ENCODE measurements at regions not wholly inside any gene's neighbourhood (a gene's known extent, or its start where the extent isn't known, plus 50 kb on each side); places are given as distances from the start of the nearest gene placed in this dataset.

DNA sequence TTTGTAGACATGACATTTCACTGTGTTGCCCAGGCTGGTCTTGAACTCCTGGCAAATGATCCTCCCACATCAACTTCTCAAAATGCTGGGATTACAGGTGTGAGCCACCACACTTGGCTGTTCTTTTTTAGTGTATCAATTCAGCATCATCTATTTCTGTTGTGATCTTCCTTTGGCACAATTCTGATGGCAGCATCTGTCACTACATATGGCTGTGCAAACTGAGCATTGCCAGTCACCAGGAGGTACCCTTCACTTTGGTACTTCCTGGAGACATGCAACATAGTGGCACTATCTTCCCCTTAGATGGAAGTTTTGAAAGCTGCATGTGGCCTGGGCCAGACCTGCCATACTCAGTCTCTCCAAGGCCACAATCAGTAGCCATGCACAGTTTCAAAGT is 467.1 kb upstream of the TMPO start:
- no peak for DNase-seq
- Mint-ChIP-seq H3K4me3 (ENCODE audit: unreplicated experiment) (no peak overlapping the region), H3K9me3 (ENCODE audit: unreplicated experiment) (peaks cover 3% of the 10 kb centered on the region), H3K4me1 (ENCODE audit: low read depth, unreplicated experiment) (no peaks in the 10 kb centered on the region), H3K27me3 (ENCODE audit: unreplicated experiment) (no peaks in the 10 kb centered on the region), H3K36me3 (ENCODE audit: unreplicated experiment) (no peaks in the 10 kb centered on the region), H3K27ac (ENCODE audit: unreplicated experiment) (no peak overlapping the region)
- TF ChIP-seq, protein P1, sequence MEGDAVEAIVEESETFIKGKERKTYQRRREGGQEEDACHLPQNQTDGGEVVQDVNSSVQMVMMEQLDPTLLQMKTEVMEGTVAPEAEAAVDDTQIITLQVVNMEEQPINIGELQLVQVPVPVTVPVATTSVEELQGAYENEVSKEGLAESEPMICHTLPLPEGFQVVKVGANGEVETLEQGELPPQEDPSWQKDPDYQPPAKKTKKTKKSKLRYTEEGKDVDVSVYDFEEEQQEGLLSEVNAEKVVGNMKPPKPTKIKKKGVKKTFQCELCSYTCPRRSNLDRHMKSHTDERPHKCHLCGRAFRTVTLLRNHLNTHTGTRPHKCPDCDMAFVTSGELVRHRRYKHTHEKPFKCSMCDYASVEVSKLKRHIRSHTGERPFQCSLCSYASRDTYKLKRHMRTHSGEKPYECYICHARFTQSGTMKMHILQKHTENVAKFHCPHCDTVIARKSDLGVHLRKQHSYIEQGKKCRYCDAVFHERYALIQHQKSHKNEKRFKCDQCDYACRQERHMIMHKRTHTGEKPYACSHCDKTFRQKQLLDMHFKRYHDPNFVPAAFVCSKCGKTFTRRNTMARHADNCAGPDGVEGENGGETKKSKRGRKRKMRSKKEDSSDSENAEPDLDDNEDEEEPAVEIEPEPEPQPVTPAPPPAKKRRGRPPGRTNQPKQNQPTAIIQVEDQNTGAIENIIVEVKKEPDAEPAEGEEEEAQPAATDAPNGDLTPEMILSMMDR (IDR thresholded peaks at IDR 0.05; ENCODE audit: partially characterized antibody, unreplicated experiment) = no peak

DNA sequence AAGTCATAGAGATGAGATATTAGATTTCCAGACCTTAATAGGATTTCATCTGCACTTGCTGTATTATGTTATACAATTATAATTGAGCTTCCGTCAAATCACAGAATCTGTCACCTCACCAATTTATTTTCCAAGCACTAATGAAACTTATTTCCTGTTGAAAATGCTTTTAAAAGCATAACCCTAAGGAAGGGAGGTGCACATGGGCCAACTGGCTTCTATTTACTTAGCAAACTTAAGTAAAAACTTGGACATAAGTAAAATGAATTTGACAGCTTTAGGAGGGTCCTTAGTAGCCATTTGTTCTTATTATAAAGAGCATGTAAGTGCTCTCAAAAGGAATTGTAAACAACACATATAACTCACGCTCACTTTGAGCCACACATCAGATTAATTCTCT is 462.2 kb upstream of the TMPO start:
- TF ChIP-seq, protein P1 (IDR thresholded peaks at IDR 0.05; ENCODE audit: partially characterized antibody, unreplicated experiment) = no peak
- Mint-ChIP-seq H3K4me1 (ENCODE audit: low read depth, unreplicated experiment) (no peaks in the 10 kb centered on the region), H3K27ac (ENCODE audit: unreplicated experiment) (no peak overlapping the region)

GRCh38 chr12:98057701-98058100 is 457.7 kb upstream of the TMPO start:
- no peaks in the 10 kb centered on the region for H3K36me3 Mint-ChIP-seq (ENCODE audit: unreplicated experiment)
- no peaks in the 10 kb centered on the region for H3K4me1 Mint-ChIP-seq (ENCODE audit: low read depth, unreplicated experiment)
- TF ChIP-seq, protein P1 (IDR thresholded peaks at IDR 0.05; ENCODE audit: partially characterized antibody, unreplicated experiment) = no peak
- no peak for DNase-seq
- H3K4me3 Mint-ChIP-seq (ENCODE audit: unreplicated experiment) = no peak overlapping the region
- no peaks in the 10 kb centered on the region for H3K27me3 Mint-ChIP-seq (ENCODE audit: unreplicated experiment)
- no peak overlapping the region for H3K27ac Mint-ChIP-seq (ENCODE audit: unreplicated experiment)
- H3K9me3 Mint-ChIP-seq (ENCODE audit: unreplicated experiment) = no peaks in the 10 kb centered on the region

More for the DNA sequence above, 462.2 kb upstream of the TMPO start:
- no peaks in the 10 kb centered on the region for H3K36me3 Mint-ChIP-seq (ENCODE audit: unreplicated experiment)
- no peaks in the 10 kb centered on the region for H3K27me3 Mint-ChIP-seq (ENCODE audit: unreplicated experiment)
- DNase-seq = no peak
- H3K9me3 Mint-ChIP-seq (ENCODE audit: unreplicated experiment) = peaks cover 3% of the 10 kb centered on the region
- no peak overlapping the region for H3K4me3 Mint-ChIP-seq (ENCODE audit: unreplicated experiment)

GRCh38 chr12:98058213-98058612 is 457.2 kb upstream of the TMPO start:
- Mint-ChIP-seq H3K27ac (ENCODE audit: unreplicated experiment) (no peak overlapping the region), H3K4me1 (ENCODE audit: low read depth, unreplicated experiment) (no peaks in the 10 kb centered on the region), H3K36me3 (ENCODE audit: unreplicated experiment) (no peaks in the 10 kb centered on the region), H3K9me3 (ENCODE audit: unreplicated experiment) (no peaks in the 10 kb centered on the region), H3K27me3 (ENCODE audit: unreplicated experiment) (no peaks in the 10 kb centered on the region), H3K4me3 (ENCODE audit: unreplicated experiment) (no peak overlapping the region)
- no peak for DNase-seq
- TF ChIP-seq, protein P1 (IDR thresholded peaks at IDR 0.05; ENCODE audit: partially characterized antibody, unreplicated experiment) = no peak

- no peak for DNase-seq
- H3K4me1 Mint-ChIP-seq (ENCODE audit: low read depth, unreplicated experiment) = no peaks in the 10 kb centered on the region
Observed at GRCh38 chr12:98058838-98059237, 456.6 kb upstream of the TMPO start.

More at GRCh38 chr12:98058838-98059237, 456.6 kb upstream of the TMPO start:
- Mint-ChIP-seq H3K9me3 (ENCODE audit: unreplicated experiment) (no peaks in the 10 kb centered on the region), H3K4me3 (ENCODE audit: unreplicated experiment) (no peak overlapping the region), H3K27ac (ENCODE audit: unreplicated experiment) (no peak overlapping the region), H3K36me3 (ENCODE audit: unreplicated experiment) (no peaks in the 10 kb centered on the region), H3K27me3 (ENCODE audit: unreplicated experiment) (no peaks in the 10 kb centered on the region)
- TF ChIP-seq, protein P1 (IDR thresholded peaks at IDR 0.05; ENCODE audit: partially characterized antibody, unreplicated experiment) = no peak

Measured in glutamatergic neuron (in vitro differentiated cells).